CD4-positive, alpha-beta T cell treated with Interleukin-2 at 100 ng/mL for 4 hours (primary cell): ENCODE measurements at regions not wholly inside any gene's neighbourhood (a gene's known extent, or its start where the extent isn't known, plus 50 kb on each side); places are given as distances from the start of the nearest gene placed in this dataset.

Source experiments
- DNase-seq: peaks from one replicate; pipeline ENCODE4 v3.0.0-alpha.2; 2020; ENCODE audit warnings: low spot score

- no peak for DNase-seq
Observed at GRCh38 chr14:26766726-26767125, 168.9 kb upstream of the NOVA1 start.

GRCh38 chr14:26773906-26774593 lies 176.2 kb upstream of the NOVA1 start:
- DNase-seq = no peak

GRCh38 chr14:26775765-26776563 lies 178.1 kb upstream of the NOVA1 start:
- DNase-seq = no peak

GRCh38 chr14:26791117-26791806 lies 193.4 kb upstream of the NOVA1 start:
- no peak for DNase-seq

- no peak for DNase-seq
Observed at GRCh38 chr14:26794731-26795130, 196.9 kb upstream of the NOVA1 start.

- DNase-seq = no peak
Observed at GRCh38 chr14:26808407-26808806, 210.6 kb upstream of the NOVA1 start.

GRCh38 chr14:26810631-26811030 lies 212.8 kb upstream of the NOVA1 start:
- no peak for DNase-seq

- DNase-seq = no peak
Observed at GRCh38 chr14:26811756-26812305, 214.0 kb upstream of the NOVA1 start.

GRCh38 chr14:26820138-26820537 lies 222.3 kb upstream of the NOVA1 start:
- no peak for DNase-seq

- no peak for DNase-seq
Observed at GRCh38 chr14:26820572-26820971, 222.7 kb upstream of the NOVA1 start.

- no peak for DNase-seq
Observed at GRCh38 chr14:26828741-26829140, 230.9 kb upstream of the NOVA1 start.

GRCh38 chr14:26833621-26834176 lies 235.9 kb upstream of the NOVA1 start:
- DNase-seq = no peak

- DNase-seq = no peak
Observed at GRCh38 chr14:26835979-26836570, 238.2 kb upstream of the NOVA1 start.

GRCh38 chr14:26839481-26839880 lies 241.6 kb upstream of the NOVA1 start:
- no peak for DNase-seq

GRCh38 chr14:26841326-26841725 lies 243.5 kb upstream of the NOVA1 start:
- DNase-seq = no peak

GRCh38 chr14:26841920-26842741 lies 244.3 kb upstream of the NOVA1 start:
- DNase-seq = no peak

GRCh38 chr14:26845151-26845818 lies 247.5 kb upstream of the NOVA1 start:
- no peak for DNase-seq

GRCh38 chr14:26846388-26846787 lies 248.6 kb upstream of the NOVA1 start:
- no peak for DNase-seq

- no peak for DNase-seq
Observed at GRCh38 chr14:26849514-26849913, 251.7 kb upstream of the NOVA1 start.

GRCh38 chr14:26851793-26852192 lies 254.0 kb upstream of the NOVA1 start:
- no peak for DNase-seq
